ENCODE measurements at regions not wholly inside any gene's neighbourhood (a gene's known extent, or its start where the extent isn't known, plus 50 kb on each side); places are given as distances from the start of the nearest gene placed in this dataset.

GRCh38 chr16:86682219-86682904 lies 104.0 kb downstream of the FOXL1 start:
- ATAC-seq (no peak), DNase-seq (no peak)
- intact Hi-C loops (cut with DNase I), result no loop called here

GRCh38 chr16:86683441-86684194 lies 105.3 kb downstream of the FOXL1 start:
- no peak for DNase-seq
- Histone ChIP-seq H3K4me3 (no peak overlapping the region), H3K27ac (no peak overlapping the region), H3K4me1 (no peaks in the 10 kb centered on the region), H3K9me3 (no peaks in the 10 kb centered on the region), H3K27me3 (ENCODE audit: insufficient read depth in 3 of 3, low read length in 2 of 3) (peaks cover 0 to 16% (median 5%) of the 10 kb centered on the region in 3 donors), H3K36me3 (ENCODE audit: insufficient read depth in 1 of 2, low read depth in 1 of 2) (no peaks in the 10 kb centered on the region)
- no peak for TF ChIP-seq CTCF (IDR thresholded peaks at IDR 0.05)
- ATAC-seq, result no peak
- intact Hi-C loops (cut with DNase I), result no loop called here
- 60 to 62% (median 61%) methylated on average over 8 of the region's 8 CpGs for WGBS, 3 donors

More at GRCh38 chr16:86682219-86682904, 104.0 kb downstream of the FOXL1 start:
- H3K9me3 ChIP-seq, result no peaks in the 10 kb centered on the region
- H3K36me3 ChIP-seq (ENCODE audit: insufficient read depth in 1 of 2, low read depth in 1 of 2), result no peaks in the 10 kb centered on the region
- 77 to 83% (median 78%) methylated on average over 14 of the region's 14 CpGs for WGBS, 3 donors
- no peak overlapping the region for H3K4me3 ChIP-seq
- TF ChIP-seq CTCF (IDR thresholded peaks at IDR 0.05), result no peak
- no peak overlapping the region for H3K27ac ChIP-seq
- no peaks in the 10 kb centered on the region for H3K4me1 ChIP-seq
- H3K27me3 ChIP-seq (ENCODE audit: insufficient read depth in 3 of 3, low read length in 2 of 3), result peaks cover 0 to 16% (median 5%) of the 10 kb centered on the region in 3 donors

- intact Hi-C loops (cut with DNase I), result no loop called here
- Histone ChIP-seq H3K9me3 (no peaks in the 10 kb centered on the region), H3K36me3 (ENCODE audit: insufficient read depth in 1 of 2, low read depth in 1 of 2) (no peaks in the 10 kb centered on the region), H3K4me3 (no peak overlapping the region), H3K27me3 (ENCODE audit: insufficient read depth in 3 of 3, low read length in 2 of 3) (peaks cover 0 to 16% (median 5%) of the 10 kb centered on the region in 3 donors), H3K4me1 (no peaks in the 10 kb centered on the region), H3K27ac (no peak overlapping the region)
- no peak for TF ChIP-seq CTCF (IDR thresholded peaks at IDR 0.05)
- no peak for DNase-seq
- WGBS, 3 donors, result 64 to 65% (median 65%) methylated on average over 2 of the region's 2 CpGs
- no peak for ATAC-seq
These were observed 106.7 kb downstream of the FOXL1 start for GRCh38 chr16:86685076-86685475.

- WGBS, 3 donors, result 72 to 76% (median 72%) methylated on average over 5 of the region's 5 CpGs
- ATAC-seq (no peak), DNase-seq (no peak)
- TF ChIP-seq CTCF (IDR thresholded peaks at IDR 0.05), result no peak
- Histone ChIP-seq H3K4me1 (no peaks in the 10 kb centered on the region), H3K4me3 (no peak overlapping the region), H3K36me3 (ENCODE audit: insufficient read depth in 1 of 2, low read depth in 1 of 2) (no peaks in the 10 kb centered on the region), H3K27ac (no peak overlapping the region), H3K9me3 (no peaks in the 10 kb centered on the region), H3K27me3 (ENCODE audit: insufficient read depth in 3 of 3, low read length in 2 of 3) (peaks cover 0 to 4% (median 0%) of the 10 kb centered on the region in 3 donors)
- intact Hi-C loops (cut with DNase I), result no loop called here
These were observed 112.6 kb downstream of the FOXL1 start for GRCh38 chr16:86690970-86691369.

Data from psoas muscle (tissue), 7 donors.